IPS-NIHi7 (cell line): ENCODE measurements at regions not wholly inside any gene's neighbourhood (a gene's known extent, or its start where the extent isn't known, plus 50 kb on each side); places are given as distances from the start of the nearest gene placed in this dataset.

Experiments used
- DNase-seq: peaks from one replicate; pipeline ENCODE4 v3.0.0; 2012; ENCODE audit warnings: mixed read lengths; ENCODE audit errors: extremely low spot score

- DNase-seq = peak; percentile 40
These were observed 128.6 kb upstream of the FAM83B start for GRCh38 chr6:54717849-54718455.

- DNase-seq = no peak
These were observed 128.0 kb upstream of the FAM83B start for GRCh38 chr6:54718541-54719023.

GRCh38 chr6:54719131-54719530 lies 127.4 kb upstream of the FAM83B start:
- DNase-seq = no peak

GRCh38 chr6:54719633-54720032 lies 126.9 kb upstream of the FAM83B start:
- DNase-seq = no peak

- DNase-seq = no peak
These were observed 124.2 kb upstream of the FAM83B start for GRCh38 chr6:54722328-54722727.

GRCh38 chr6:54729716-54730115 lies 116.9 kb upstream of the FAM83B start:
- no peak for DNase-seq

- DNase-seq = no peak
These were observed 115.6 kb upstream of the FAM83B start for GRCh38 chr6:54730767-54731630.

GRCh38 chr6:54737247-54737646 lies 109.3 kb upstream of the FAM83B start:
- peak; percentile 48 for DNase-seq

- DNase-seq = no peak
These were observed 98.6 kb upstream of the FAM83B start for GRCh38 chr6:54747955-54748354.

GRCh38 chr6:54754406-54754805 lies 92.2 kb upstream of the FAM83B start:
- DNase-seq = no peak

- DNase-seq = peak; percentile 13
These were observed 88.2 kb upstream of the FAM83B start for GRCh38 chr6:54758340-54758739.

- DNase-seq = no peak
These were observed 78.1 kb upstream of the FAM83B start for GRCh38 chr6:54768494-54768893.

GRCh38 chr6:54770328-54770727 lies 76.2 kb upstream of the FAM83B start:
- no peak for DNase-seq

- no peak for DNase-seq
These were observed 74.6 kb upstream of the FAM83B start for GRCh38 chr6:54771968-54772367.

- DNase-seq = no peak
These were observed 74.0 kb upstream of the FAM83B start for GRCh38 chr6:54772610-54773009.

- DNase-seq = no peak
These were observed 71.0 kb upstream of the FAM83B start for GRCh38 chr6:54775576-54775975.

GRCh38 chr6:54776891-54777290 lies 69.7 kb upstream of the FAM83B start:
- no peak for DNase-seq

- DNase-seq = no peak
These were observed 67.8 kb upstream of the FAM83B start for GRCh38 chr6:54778731-54779130.

- peak; percentile 10 for DNase-seq
These were observed 62.6 kb upstream of the FAM83B start for GRCh38 chr6:54784011-54784410.

GRCh38 chr6:54786154-54786553 lies 60.4 kb upstream of the FAM83B start:
- DNase-seq = no peak

- no peak for DNase-seq
These were observed 58.7 kb upstream of the FAM83B start for GRCh38 chr6:54787825-54788224.
